WI38 (cell line): ENCODE measurements at regions not wholly inside any gene's neighbourhood (a gene's known extent, or its start where the extent isn't known, plus 50 kb on each side); places are given as distances from the start of the nearest gene placed in this dataset.

Experiments used
- H3K4me3 ChIP-seq: 2 replicates; pipeline ENCODE4 v1.5.1; 2011; ENCODE audit warnings: low read depth, mild to moderate bottlenecking, control low read depth, low read length
- CTCF ChIP-seq: IDR thresholded peaks from 2 replicates; pipeline ENCODE4 v1.5.1; 2012; ENCODE audit warnings: low read depth, mild to moderate bottlenecking, control low read depth, low read length

- TF ChIP-seq CTCF = no peak
- no peak overlapping the region for H3K4me3 ChIP-seq
Observed at GRCh38 chr6:30832864-30833263, 51.5 kb upstream of the DDR1 start.

GRCh38 chr6:30830438-30830837 is 53.9 kb upstream of the DDR1 start:
- TF ChIP-seq CTCF = no peak
- no peak overlapping the region for H3K4me3 ChIP-seq

GRCh38 chr6:30829639-30830255 is 54.6 kb upstream of the DDR1 start:
- no peak overlapping the region for H3K4me3 ChIP-seq
- no peak for TF ChIP-seq CTCF

- H3K4me3 ChIP-seq = no peak overlapping the region
Observed at GRCh38 chr6:30829033-30829432, 55.3 kb upstream of the DDR1 start.

GRCh38 chr6:30828027-30828962 is 56.0 kb upstream of the DDR1 start:
- 0 out of 2 replicates have a peak overlapping the region, but pooled peaks have one; percentile 6 for H3K4me3 ChIP-seq
- TF ChIP-seq CTCF = peak; percentile 90

More at GRCh38 chr6:30829033-30829432, 55.3 kb upstream of the DDR1 start:
- TF ChIP-seq CTCF = no peak

- no peak for TF ChIP-seq CTCF
Observed at GRCh38 chr6:30826961-30827342, 57.4 kb upstream of the DDR1 start.

GRCh38 chr6:30824698-30825097 is 59.6 kb upstream of the DDR1 start:
- H3K4me3 ChIP-seq = no peak overlapping the region
- no peak for TF ChIP-seq CTCF

More at GRCh38 chr6:30826961-30827342, 57.4 kb upstream of the DDR1 start:
- H3K4me3 ChIP-seq = no peak overlapping the region
